Sigmoid colon (tissue), 6 donors: ENCODE measurements at regions not wholly inside any gene's neighbourhood (a gene's known extent, or its start where the extent isn't known, plus 50 kb on each side); places are given as distances from the start of the nearest gene placed in this dataset.
"Not testable (repeated sequence)": the region's sequence is repeated elsewhere in the genome, so short reads cannot be mapped to it uniquely, and the experiment has no call there.

ENCODE experiments used
- DNase-seq: peaks from one replicate; pipeline ENCODE4 v3.0.0-alpha.2; 2019
- H3K27ac ChIP-seq, 4 donors: fragments of 200-600 bp; sonication (generic); one replicate each; pipeline ENCODE4 v1.5.1; 2016 to 2019; ENCODE audit warnings: mild to moderate bottlenecking in 1 of 4
- H3K27me3 ChIP-seq, 3 donors: fragments of 200-600 bp; sonication (generic); one replicate each; pipeline ENCODE4 v1.5.1; 2019; ENCODE audit warnings: mild to moderate bottlenecking in 1 of 3
- H3K36me3 ChIP-seq, 4 donors: fragments of 200-600 bp; sonication (generic); one replicate each; pipeline ENCODE4 v1.5.1; 2016 to 2019
- H3K4me1 ChIP-seq, 4 donors: fragments of 200-600 bp; sonication (generic); one replicate each; pipeline ENCODE4 v1.5.1; 2017 to 2019
- H3K4me3 ChIP-seq, 4 donors: fragments of 200-600 bp; sonication (generic); one replicate each; pipeline ENCODE4 v1.5.1; 2017 to 2019; ENCODE audit warnings: mild to moderate bottlenecking in 2 of 4, moderate library complexity in 1 of 4
- H3K9me3 ChIP-seq, 4 donors: fragments of 200-600 bp in 3 of 4; sonication (generic) in 3 of 4; one replicate each; pipeline versions ENCODE4 v1.5.1 to v1.6.1; 2013 to 2019
- CTCF ChIP-seq, 4 experiments: fragments of 450-650 bp in 3 of 4; fragments of 200-600 bp in 1 of 4; IDR thresholded peaks; one replicate each; pipeline ENCODE4 v1.5.1; 2016 to 2019; ENCODE audit warnings: antibody characterized with exemption in 4 of 4, mild to moderate bottlenecking in 3 of 4, moderate library complexity in 2 of 4
- EP300 ChIP-seq, 4 donors: sonication (generic); formaldehyde crosslinking; IDR thresholded peaks; one replicate each; pipeline ENCODE4 v1.6.1; 2017; ENCODE audit warnings: antibody characterized with exemption in 4 of 4
- POLR2A ChIP-seq, 2 donors: fragments of 450-650 bp; IDR thresholded peaks; one replicate each; pipeline ENCODE4 v1.6.1; 2016; ENCODE audit warnings: antibody characterized with exemption in 2 of 2, mild to moderate bottlenecking in 2 of 2, moderate library complexity in 2 of 2
- POLR2AphosphoS5 ChIP-seq, 4 donors: sonication (generic); formaldehyde crosslinking; IDR thresholded peaks; one replicate each; pipeline ENCODE4 v1.6.1; 2017; ENCODE audit warnings: antibody characterized with exemption in 4 of 4
- WGBS, 2 donors: extraction: QIAGEN DNeasy Blood & Tissue Kit; methylation state at CpG; one replicate each; pipeline ENCODE4 v1.1.7; 2013; 5-methylcytosine and 5-hydroxymethylcytosine counted together
- intact Hi-C: fragments of 100-400 bp; cut with DNase I; formaldehyde crosslinking; loops from one replicate; pipeline ENCODE4 v1.15.1; 2023
- donor health status: healthy with polysubstance abuse.
- donor health status: healthy.

- H3K27me3 ChIP-seq: no peaks in the 10 kb centered on the region
- no peaks in the 10 kb centered on the region for H3K36me3 ChIP-seq
- no peaks in the 10 kb centered on the region for H3K4me1 ChIP-seq
- H3K27ac ChIP-seq: no peak overlapping the region
- peaks cover 0 to 3% (median 0%) of the 10 kb centered on the region in 4 donors for H3K9me3 ChIP-seq
- TF ChIP-seq CTCF (IDR thresholded peaks at IDR 0.05) (no peak), POLR2AphosphoS5 (IDR thresholded peaks at IDR 0.05) (no peak), EP300 (IDR thresholded peaks at IDR 0.05) (no peak), POLR2A (IDR thresholded peaks at IDR 0.05) (no peak)
- H3K4me3 ChIP-seq: no peak overlapping the region
- WGBS, 2 donors: 95 to 96% methylated on average over 8 of the region's 8 CpGs
- intact Hi-C loops: no loop called here
- no peak for DNase-seq
These were observed 478.7 kb downstream of the CNTN3 start for GRCh38 chr3:74135808-74136207.

GRCh38 chr3:74134831-74135230 is 479.6 kb downstream of the CNTN3 start:
- 86 to 91% methylated on average over 2 of the region's 2 CpGs for WGBS, 2 donors
- intact Hi-C loops: no loop called here
- Histone ChIP-seq H3K27me3 (no peaks in the 10 kb centered on the region), H3K4me1 (no peaks in the 10 kb centered on the region), H3K9me3 (peaks cover 0 to 3% (median 0%) of the 10 kb centered on the region in 4 donors), H3K36me3 (no peaks in the 10 kb centered on the region), H3K27ac (no peak overlapping the region), H3K4me3 (no peak overlapping the region)
- TF ChIP-seq POLR2AphosphoS5 (IDR thresholded peaks at IDR 0.05): no peak
- no peak for TF ChIP-seq POLR2A (IDR thresholded peaks at IDR 0.05)
- DNase-seq: no peak

DNA sequence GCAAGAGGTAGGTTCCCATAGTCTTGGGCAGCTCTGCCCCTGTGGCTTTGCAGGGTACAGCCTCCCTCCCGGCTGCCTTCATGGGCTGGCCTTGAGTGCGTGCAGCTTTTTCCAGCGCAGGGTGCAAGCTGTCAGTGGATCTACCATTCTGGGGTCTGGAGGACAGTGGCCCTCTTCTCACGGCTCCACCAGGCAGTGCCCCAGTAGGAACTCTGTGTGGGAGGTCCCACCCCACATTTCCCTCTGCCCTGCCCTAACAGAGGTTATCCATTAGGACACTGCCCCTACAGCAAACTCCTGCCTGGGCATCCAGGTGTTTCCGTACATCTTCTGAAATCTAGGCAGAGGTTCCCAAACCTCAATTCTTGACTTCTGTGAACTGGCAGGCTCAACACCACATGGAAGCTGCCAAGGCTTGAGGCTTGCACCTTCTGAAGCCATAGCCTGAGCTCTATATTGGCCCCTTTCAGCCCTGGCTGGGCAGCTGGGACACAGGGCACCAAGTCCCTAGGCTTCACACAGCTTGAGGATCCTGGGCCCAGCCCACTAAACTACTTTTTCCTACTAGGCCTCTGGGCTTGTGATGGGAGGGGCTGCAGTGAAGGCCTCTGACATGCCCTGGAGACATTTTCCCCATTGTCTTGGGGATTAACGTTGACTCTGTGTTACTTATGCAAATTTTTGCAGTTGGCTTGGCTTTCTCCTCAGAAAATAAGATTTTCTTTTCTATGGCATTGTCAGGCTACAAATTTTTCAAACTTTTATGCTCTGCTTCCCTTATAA is 482.7 kb downstream of the CNTN3 start:
- H3K36me3 ChIP-seq, H3K27me3 ChIP-seq, H3K9me3 ChIP-seq, DNase-seq, H3K27ac ChIP-seq, H3K4me1 ChIP-seq, intact Hi-C loops, H3K4me3 ChIP-seq: not testable (repeated sequence)
- WGBS, 2 donors: 74 to 91% methylated on average over 6 of the region's 6 CpGs

- H3K4me3 ChIP-seq: no peak overlapping the region
- DNase-seq: no peak
- peaks cover 0 to 7% (median 0%) of the 10 kb centered on the region in 4 donors for H3K9me3 ChIP-seq
- no peaks in the 10 kb centered on the region for H3K4me1 ChIP-seq
- H3K27me3 ChIP-seq: no peaks in the 10 kb centered on the region
- 95 to 98% methylated on average over 2 of the region's 2 CpGs for WGBS, 2 donors
- no peak overlapping the region for H3K27ac ChIP-seq
- H3K36me3 ChIP-seq: no peaks in the 10 kb centered on the region
- intact Hi-C loops: no loop called here
- no peak for TF ChIP-seq POLR2AphosphoS5 (IDR thresholded peaks at IDR 0.05)
- no peak for TF ChIP-seq EP300 (IDR thresholded peaks at IDR 0.05)
- TF ChIP-seq CTCF (IDR thresholded peaks at IDR 0.05): no peak
These were observed 484.8 kb downstream of the CNTN3 start for GRCh38 chr3:74129611-74130010.

- Histone ChIP-seq H3K36me3 (no peaks in the 10 kb centered on the region), H3K4me1 (no peaks in the 10 kb centered on the region), H3K27ac (no peak overlapping the region), H3K9me3 (peaks cover 0 to 7% (median 0%) of the 10 kb centered on the region in 4 donors), H3K27me3 (no peaks in the 10 kb centered on the region), H3K4me3 (no peak overlapping the region)
- TF ChIP-seq CTCF (IDR thresholded peaks at IDR 0.05) (no peak), POLR2AphosphoS5 (IDR thresholded peaks at IDR 0.05) (no peak), EP300 (IDR thresholded peaks at IDR 0.05) (no peak), POLR2A (IDR thresholded peaks at IDR 0.05) (no peak)
- intact Hi-C loops: no loop called here
- WGBS, 2 donors: 95% methylated on average over 1 of the region's 1 CpG
- no peak for DNase-seq
These were observed 485.4 kb downstream of the CNTN3 start for GRCh38 chr3:74129056-74129455.

GRCh38 chr3:74127256-74127655 is 487.2 kb downstream of the CNTN3 start:
- no peak for TF ChIP-seq EP300 (IDR thresholded peaks at IDR 0.05)
- no peak for TF ChIP-seq POLR2A (IDR thresholded peaks at IDR 0.05)
- no peak for TF ChIP-seq POLR2AphosphoS5 (IDR thresholded peaks at IDR 0.05)
- no peak for TF ChIP-seq CTCF (IDR thresholded peaks at IDR 0.05)
- Histone ChIP-seq H3K9me3 (peaks cover 0 to 4% (median 0%) of the 10 kb centered on the region in 4 donors), H3K27me3 (no peaks in the 10 kb centered on the region), H3K36me3 (no peaks in the 10 kb centered on the region), H3K27ac (no peak overlapping the region), H3K4me1 (no peaks in the 10 kb centered on the region), H3K4me3 (no peak overlapping the region)
- WGBS, 2 donors: 95 to 100% methylated on average over 1 of the region's 1 CpG
- no peak for DNase-seq
- intact Hi-C loops: no loop called here
